ENCODE measurements at regions not wholly inside any gene's neighbourhood (a gene's known extent, or its start where the extent isn't known, plus 50 kb on each side); places are given as distances from the start of the nearest gene placed in this dataset.

DNA sequence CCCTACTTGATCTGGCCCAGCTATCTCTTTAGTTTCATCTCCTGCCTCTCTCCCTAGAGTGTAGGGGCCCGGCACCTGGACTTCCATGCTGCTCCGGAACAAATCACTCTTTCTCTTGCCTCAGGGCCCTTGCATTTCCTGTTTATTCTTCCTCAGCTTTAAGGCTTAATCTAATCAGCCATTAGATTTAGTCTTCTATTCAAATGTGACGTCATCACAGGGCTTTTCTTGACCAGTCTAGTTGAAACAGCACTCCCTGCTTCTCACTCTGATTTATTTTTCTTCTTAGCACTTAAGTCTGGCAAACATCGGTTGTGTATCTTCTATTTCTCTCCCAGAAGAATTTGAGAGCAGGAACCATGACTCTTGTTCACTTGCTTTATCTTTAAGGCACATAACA is 564.1 kb downstream of the EFNB2 start:
- no peak overlapping the region for H3K27ac ChIP-seq
- DNase-seq, result no peak
- no peak overlapping the region for H3K4me3 ChIP-seq
- no peaks in the 10 kb centered on the region for H3K36me3 ChIP-seq
- H3K4me1 ChIP-seq, result no peaks in the 10 kb centered on the region
- H3K27me3 ChIP-seq, result no peaks in the 10 kb centered on the region
- TF ChIP-seq, protein P1, sequence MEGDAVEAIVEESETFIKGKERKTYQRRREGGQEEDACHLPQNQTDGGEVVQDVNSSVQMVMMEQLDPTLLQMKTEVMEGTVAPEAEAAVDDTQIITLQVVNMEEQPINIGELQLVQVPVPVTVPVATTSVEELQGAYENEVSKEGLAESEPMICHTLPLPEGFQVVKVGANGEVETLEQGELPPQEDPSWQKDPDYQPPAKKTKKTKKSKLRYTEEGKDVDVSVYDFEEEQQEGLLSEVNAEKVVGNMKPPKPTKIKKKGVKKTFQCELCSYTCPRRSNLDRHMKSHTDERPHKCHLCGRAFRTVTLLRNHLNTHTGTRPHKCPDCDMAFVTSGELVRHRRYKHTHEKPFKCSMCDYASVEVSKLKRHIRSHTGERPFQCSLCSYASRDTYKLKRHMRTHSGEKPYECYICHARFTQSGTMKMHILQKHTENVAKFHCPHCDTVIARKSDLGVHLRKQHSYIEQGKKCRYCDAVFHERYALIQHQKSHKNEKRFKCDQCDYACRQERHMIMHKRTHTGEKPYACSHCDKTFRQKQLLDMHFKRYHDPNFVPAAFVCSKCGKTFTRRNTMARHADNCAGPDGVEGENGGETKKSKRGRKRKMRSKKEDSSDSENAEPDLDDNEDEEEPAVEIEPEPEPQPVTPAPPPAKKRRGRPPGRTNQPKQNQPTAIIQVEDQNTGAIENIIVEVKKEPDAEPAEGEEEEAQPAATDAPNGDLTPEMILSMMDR (IDR thresholded peaks at IDR 0.05), result no peak
- TF ChIP-seq POLR2A (IDR thresholded peaks at IDR 0.05), result no peak
- intact Hi-C loops (cut with DNase I; ENCODE audit: low total_unique reads), result no loop called here
- H3K9me3 ChIP-seq, result no peaks in the 10 kb centered on the region

DNA sequence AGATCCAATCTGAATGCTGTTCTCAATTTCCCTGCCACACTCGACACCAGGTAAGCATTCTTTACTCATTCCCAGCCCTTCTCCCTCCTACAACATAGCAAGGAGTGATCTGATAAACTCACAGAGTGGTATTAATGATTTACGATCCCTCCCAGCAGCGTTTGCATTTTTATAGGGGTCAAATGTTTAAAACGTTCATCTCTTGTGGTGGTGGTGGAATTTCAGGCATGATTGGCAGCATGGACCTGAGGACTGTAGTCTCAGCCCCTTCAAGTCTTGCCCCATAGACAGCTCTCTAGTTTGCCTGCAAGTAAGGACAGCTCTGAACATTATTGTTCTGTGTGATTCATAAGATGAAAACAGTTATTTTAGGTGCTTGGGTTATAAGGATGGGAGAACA is 565.7 kb downstream of the EFNB2 start:
- Histone ChIP-seq H3K36me3 (no peaks in the 10 kb centered on the region), H3K4me1 (no peaks in the 10 kb centered on the region), H3K27me3 (no peaks in the 10 kb centered on the region), H3K9me3 (no peaks in the 10 kb centered on the region), H3K4me3 (no peak overlapping the region), H3K27ac (no peak overlapping the region)
- intact Hi-C loops (cut with DNase I; ENCODE audit: low total_unique reads), result no loop called here
- DNase-seq, result no peak
- TF ChIP-seq POLR2A (IDR thresholded peaks at IDR 0.05), result no peak
- TF ChIP-seq, protein P1 (IDR thresholded peaks at IDR 0.05), result no peak

DNA sequence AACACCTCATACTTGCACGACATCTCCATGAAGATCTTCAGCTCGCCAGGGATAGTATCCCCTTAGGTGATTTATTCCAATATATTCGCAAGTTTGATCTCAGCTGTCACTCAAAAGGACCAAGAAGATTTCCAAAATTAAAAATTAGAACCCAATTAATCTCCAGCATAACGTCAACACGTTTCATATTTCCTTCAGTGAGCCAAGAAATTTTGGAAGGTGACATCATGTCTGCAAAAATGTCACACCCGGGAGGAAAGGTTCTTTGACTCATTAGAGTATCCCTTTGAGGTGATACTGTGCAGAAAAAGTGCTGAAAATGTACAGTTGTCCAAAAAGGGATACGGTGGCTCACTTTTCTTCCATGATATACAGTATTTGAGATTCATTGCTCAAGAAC is 569.6 kb downstream of the EFNB2 start:
- no peaks in the 10 kb centered on the region for H3K27me3 ChIP-seq
- TF ChIP-seq, protein P1 (IDR thresholded peaks at IDR 0.05), result no peak
- TF ChIP-seq POLR2A (IDR thresholded peaks at IDR 0.05), result no peak
- DNase-seq, result no peak
- no peak overlapping the region for H3K27ac ChIP-seq
- H3K4me1 ChIP-seq, result no peaks in the 10 kb centered on the region
- H3K4me3 ChIP-seq, result no peak overlapping the region
- intact Hi-C loops (cut with DNase I; ENCODE audit: low total_unique reads), result no loop called here
- H3K36me3 ChIP-seq, result no peaks in the 10 kb centered on the region
- no peaks in the 10 kb centered on the region for H3K9me3 ChIP-seq

DNA sequence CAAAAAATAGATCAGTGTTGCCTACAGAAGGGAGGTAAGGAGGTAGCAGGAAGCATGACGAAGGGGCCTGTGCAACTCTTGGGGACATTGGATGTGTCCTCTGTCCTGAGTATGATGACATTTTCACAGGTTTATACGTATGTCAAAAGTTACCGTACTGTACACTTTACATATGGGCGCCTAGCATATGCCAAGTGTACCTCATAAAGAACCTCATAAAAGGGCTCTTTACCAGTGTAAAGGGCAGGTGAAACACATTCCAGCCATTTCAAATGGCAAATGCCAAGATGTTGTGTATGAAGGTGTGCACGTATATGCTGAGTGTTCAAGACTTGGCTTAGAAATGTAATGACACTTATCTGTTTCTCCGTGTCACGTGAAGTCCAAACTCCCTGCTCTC is 573.4 kb downstream of the EFNB2 start:
- Histone ChIP-seq H3K36me3 (no peaks in the 10 kb centered on the region), H3K9me3 (no peaks in the 10 kb centered on the region), H3K4me1 (no peaks in the 10 kb centered on the region), H3K27me3 (no peaks in the 10 kb centered on the region), H3K4me3 (no peak overlapping the region), H3K27ac (no peak overlapping the region)
- intact Hi-C loops (cut with DNase I; ENCODE audit: low total_unique reads), result no loop called here
- no peak for DNase-seq
- TF ChIP-seq, protein P1 (IDR thresholded peaks at IDR 0.05), result no peak
- no peak for TF ChIP-seq POLR2A (IDR thresholded peaks at IDR 0.05)

DNA sequence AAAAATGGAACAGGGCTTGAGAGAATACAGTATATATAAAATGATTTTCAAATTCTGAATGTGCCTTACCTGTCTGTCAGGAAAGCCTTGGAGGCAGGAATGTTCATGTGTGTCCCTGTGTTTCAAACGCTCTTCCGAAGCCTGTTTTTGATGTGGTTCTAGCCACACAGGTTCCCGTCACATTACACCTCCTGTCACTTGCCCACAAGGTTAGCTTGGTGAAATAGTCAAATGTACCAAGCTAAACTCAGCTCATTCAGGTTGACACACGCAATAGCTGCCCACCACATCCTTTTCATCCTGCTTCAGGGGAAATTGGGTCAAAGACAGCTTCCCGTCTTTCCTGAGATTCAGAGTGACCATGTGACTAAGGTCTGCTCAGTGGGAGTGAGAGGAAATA is 574.0 kb downstream of the EFNB2 start:
- no peak for DNase-seq
- H3K4me3 ChIP-seq, result no peak overlapping the region
- H3K4me1 ChIP-seq, result no peaks in the 10 kb centered on the region
- intact Hi-C loops (cut with DNase I; ENCODE audit: low total_unique reads), result no loop called here
- no peak for TF ChIP-seq POLR2A (IDR thresholded peaks at IDR 0.05)
- TF ChIP-seq, protein P1 (IDR thresholded peaks at IDR 0.05), result no peak
- H3K9me3 ChIP-seq, result no peaks in the 10 kb centered on the region
- H3K27me3 ChIP-seq, result no peaks in the 10 kb centered on the region
- H3K27ac ChIP-seq, result no peak overlapping the region
- no peaks in the 10 kb centered on the region for H3K36me3 ChIP-seq
